ENCODE measurements at regions not wholly inside any gene's neighbourhood (a gene's known extent, or its start where the extent isn't known, plus 50 kb on each side); places are given as distances from the start of the nearest gene placed in this dataset.

DNA sequence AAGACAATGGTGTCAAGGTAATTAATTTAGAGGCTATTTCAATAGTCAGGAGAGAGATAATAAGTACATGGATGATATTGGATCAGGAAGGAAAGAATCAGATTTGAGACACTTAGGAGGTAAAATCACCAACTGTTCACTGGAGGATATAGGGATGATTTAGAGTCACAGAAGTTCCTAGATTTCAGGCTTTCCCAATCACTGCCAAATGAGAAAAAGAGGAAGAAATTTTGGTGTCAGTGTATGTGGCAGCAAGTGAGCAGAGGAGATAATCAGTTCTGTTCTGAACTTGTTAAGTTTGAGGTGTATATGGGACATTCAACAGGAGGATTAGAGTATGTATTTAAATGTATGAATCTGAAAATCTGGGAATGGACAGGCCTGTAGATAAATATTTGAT is 640.4 kb downstream of the NR4A2 start:
- H3K27me3 ChIP-seq: no peaks in the 10 kb centered on the region
- H3K4me1 ChIP-seq: no peaks in the 10 kb centered on the region
- no peak overlapping the region for H3K27ac ChIP-seq
- no peak for DNase-seq
- no peaks in the 10 kb centered on the region for H3K36me3 ChIP-seq
- intact Hi-C loops (cut with DNase I): no loop called here
- TF ChIP-seq POLR2AphosphoS5 (IDR thresholded peaks at IDR 0.05) (no peak), POLR2A (IDR thresholded peaks at IDR 0.05) (no peak), EP300 (IDR thresholded peaks at IDR 0.05) (no peak)
- TF ChIP-seq, protein P1, sequence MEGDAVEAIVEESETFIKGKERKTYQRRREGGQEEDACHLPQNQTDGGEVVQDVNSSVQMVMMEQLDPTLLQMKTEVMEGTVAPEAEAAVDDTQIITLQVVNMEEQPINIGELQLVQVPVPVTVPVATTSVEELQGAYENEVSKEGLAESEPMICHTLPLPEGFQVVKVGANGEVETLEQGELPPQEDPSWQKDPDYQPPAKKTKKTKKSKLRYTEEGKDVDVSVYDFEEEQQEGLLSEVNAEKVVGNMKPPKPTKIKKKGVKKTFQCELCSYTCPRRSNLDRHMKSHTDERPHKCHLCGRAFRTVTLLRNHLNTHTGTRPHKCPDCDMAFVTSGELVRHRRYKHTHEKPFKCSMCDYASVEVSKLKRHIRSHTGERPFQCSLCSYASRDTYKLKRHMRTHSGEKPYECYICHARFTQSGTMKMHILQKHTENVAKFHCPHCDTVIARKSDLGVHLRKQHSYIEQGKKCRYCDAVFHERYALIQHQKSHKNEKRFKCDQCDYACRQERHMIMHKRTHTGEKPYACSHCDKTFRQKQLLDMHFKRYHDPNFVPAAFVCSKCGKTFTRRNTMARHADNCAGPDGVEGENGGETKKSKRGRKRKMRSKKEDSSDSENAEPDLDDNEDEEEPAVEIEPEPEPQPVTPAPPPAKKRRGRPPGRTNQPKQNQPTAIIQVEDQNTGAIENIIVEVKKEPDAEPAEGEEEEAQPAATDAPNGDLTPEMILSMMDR (IDR thresholded peaks at IDR 0.05): no peak
- no peak overlapping the region for H3K4me3 ChIP-seq
- H3K9me3 ChIP-seq: no peaks in the 10 kb centered on the region

DNA sequence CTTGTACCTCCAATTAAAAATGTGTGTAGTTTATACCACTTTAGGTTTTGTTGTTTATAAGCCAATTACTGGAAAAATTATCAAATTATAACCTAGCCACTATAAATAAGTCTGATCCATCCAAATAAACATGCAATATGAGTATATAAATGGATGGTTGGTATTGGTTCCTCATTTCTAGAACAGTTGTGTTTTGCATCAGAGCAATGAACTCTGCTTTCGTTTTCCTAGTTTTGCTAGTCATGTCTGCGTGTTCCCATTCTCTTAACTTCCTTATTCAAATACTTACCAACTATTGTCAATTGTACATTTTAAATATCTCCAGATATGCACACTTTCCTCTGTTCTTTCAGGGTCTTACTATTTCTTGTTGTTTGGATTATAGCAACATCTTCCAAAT is 641.7 kb downstream of the NR4A2 start:
- no peaks in the 10 kb centered on the region for H3K36me3 ChIP-seq
- WGBS, 2 donors: 53 to 59% methylated on average over 2 of the region's 2 CpGs
- no peak for DNase-seq
- TF ChIP-seq EP300 (IDR thresholded peaks at IDR 0.05) (no peak), POLR2AphosphoS5 (IDR thresholded peaks at IDR 0.05) (no peak), POLR2A (IDR thresholded peaks at IDR 0.05) (no peak)
- TF ChIP-seq, protein P1 (IDR thresholded peaks at IDR 0.05): no peak
- no peak overlapping the region for H3K4me3 ChIP-seq
- no peaks in the 10 kb centered on the region for H3K4me1 ChIP-seq
- H3K9me3 ChIP-seq: no peaks in the 10 kb centered on the region
- intact Hi-C loops (cut with DNase I): no loop called here
- no peaks in the 10 kb centered on the region for H3K27me3 ChIP-seq
- no peak overlapping the region for H3K27ac ChIP-seq

DNA sequence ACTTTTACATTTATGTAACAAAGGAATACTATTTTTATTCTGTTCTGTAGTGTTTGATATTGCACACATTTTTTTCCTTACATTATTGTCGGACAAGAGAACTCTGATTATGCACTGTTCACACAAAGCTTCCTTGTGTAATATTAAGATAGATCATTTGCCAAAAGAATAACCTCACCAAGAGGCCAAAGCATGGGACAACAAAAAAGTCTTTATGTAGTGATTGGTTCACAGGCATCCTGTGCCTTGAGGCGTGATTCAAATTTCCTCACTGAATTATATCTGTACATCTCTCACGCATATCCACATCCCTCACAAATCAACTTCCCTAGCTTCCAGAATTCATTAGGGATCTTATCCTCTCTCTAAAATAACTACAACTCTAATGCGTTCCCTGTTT is 642.7 kb downstream of the NR4A2 start:
- 74 to 86% methylated on average over 4 of the region's 4 CpGs for WGBS, 2 donors
- TF ChIP-seq, protein P1 (IDR thresholded peaks at IDR 0.05): no peak
- no peak for TF ChIP-seq POLR2A (IDR thresholded peaks at IDR 0.05)
- TF ChIP-seq POLR2AphosphoS5 (IDR thresholded peaks at IDR 0.05): no peak
- TF ChIP-seq EP300 (IDR thresholded peaks at IDR 0.05): no peak
- Histone ChIP-seq H3K27ac (no peak overlapping the region), H3K27me3 (no peaks in the 10 kb centered on the region), H3K4me3 (no peak overlapping the region), H3K9me3 (no peaks in the 10 kb centered on the region), H3K36me3 (no peaks in the 10 kb centered on the region), H3K4me1 (no peaks in the 10 kb centered on the region)
- no peak for DNase-seq
- intact Hi-C loops (cut with DNase I): no loop called here

DNA sequence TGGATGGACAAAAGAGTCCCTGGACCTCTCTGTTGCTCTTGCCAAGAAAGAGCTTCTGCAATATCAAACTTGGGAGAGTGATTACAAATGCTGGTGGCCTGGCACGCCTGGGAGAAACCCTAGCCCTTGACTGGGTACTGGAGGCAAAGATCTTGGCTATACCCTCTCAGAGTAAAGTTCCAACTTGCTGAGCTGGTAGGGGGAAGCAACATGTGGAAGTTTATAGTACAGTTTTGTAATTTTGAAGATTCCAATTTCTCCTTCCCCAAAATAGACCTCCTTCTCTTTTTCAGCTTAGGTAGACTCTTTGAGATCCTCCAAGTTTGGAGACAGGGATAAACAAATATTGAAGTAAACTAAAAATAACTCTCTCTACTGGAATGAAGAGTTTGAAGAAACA is 645.3 kb downstream of the NR4A2 start:
- H3K4me1 ChIP-seq: no peaks in the 10 kb centered on the region
- H3K27ac ChIP-seq: no peak overlapping the region
- no peak for DNase-seq
- H3K4me3 ChIP-seq: no peak overlapping the region
- H3K27me3 ChIP-seq: no peaks in the 10 kb centered on the region
- H3K36me3 ChIP-seq: no peaks in the 10 kb centered on the region
- TF ChIP-seq POLR2A (IDR thresholded peaks at IDR 0.05): no peak
- TF ChIP-seq EP300 (IDR thresholded peaks at IDR 0.05): no peak
- TF ChIP-seq, protein P1 (IDR thresholded peaks at IDR 0.05): no peak
- TF ChIP-seq POLR2AphosphoS5 (IDR thresholded peaks at IDR 0.05): no peak
- 75 to 80% methylated on average over 1 of the region's 1 CpG for WGBS, 2 donors
- no peaks in the 10 kb centered on the region for H3K9me3 ChIP-seq
- intact Hi-C loops (cut with DNase I): no loop called here

DNA sequence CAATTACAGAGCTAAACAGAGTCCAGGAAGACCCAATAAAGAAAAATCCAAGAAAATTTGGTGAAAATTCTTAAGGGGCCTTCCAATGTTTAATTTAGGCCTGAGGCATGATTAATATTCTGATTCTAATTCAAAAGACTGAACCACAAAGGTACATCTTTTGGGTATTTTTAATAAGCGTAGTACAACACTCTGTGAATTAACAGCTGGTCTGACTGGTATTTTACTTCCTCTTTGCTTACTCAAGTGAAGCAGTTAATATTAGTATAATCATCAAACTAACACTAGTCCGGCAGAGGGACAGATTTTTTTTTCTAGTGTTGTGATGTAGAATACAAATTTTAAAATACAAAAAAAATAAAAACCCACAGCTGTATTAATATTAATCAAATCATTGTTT is 652.9 kb downstream of the NR4A2 start:
- Histone ChIP-seq H3K36me3 (no peaks in the 10 kb centered on the region), H3K4me1 (no peaks in the 10 kb centered on the region), H3K27me3 (no peaks in the 10 kb centered on the region), H3K27ac (no peak overlapping the region), H3K9me3 (no peaks in the 10 kb centered on the region), H3K4me3 (no peak overlapping the region)
- intact Hi-C loops (cut with DNase I): no loop called here
- WGBS, 2 donors: 72 to 80% methylated on average over 2 of the region's 2 CpGs
- DNase-seq: no peak
- no peak for TF ChIP-seq POLR2A (IDR thresholded peaks at IDR 0.05)
- no peak for TF ChIP-seq POLR2AphosphoS5 (IDR thresholded peaks at IDR 0.05)
- TF ChIP-seq, protein P1 (IDR thresholded peaks at IDR 0.05): no peak
- TF ChIP-seq EP300 (IDR thresholded peaks at IDR 0.05): no peak

All from sigmoid colon (tissue), 6 donors.